Ascending aorta (tissue), 2 donors: ENCODE measurements at regions not wholly inside any gene's neighbourhood (a gene's known extent, or its start where the extent isn't known, plus 50 kb on each side); places are given as distances from the start of the nearest gene placed in this dataset.
"Not testable (repeated sequence)": the region's sequence is repeated elsewhere in the genome, so short reads cannot be mapped to it uniquely, and the experiment has no call there.

Experiments
- DNase-seq, 2 donors: peaks; one replicate each; pipeline ENCODE4 v3.0.0-alpha.2; 2019; ENCODE audit warnings: low spot score in 2 of 2
- H3K27ac ChIP-seq, 2 donors: fragments of 200-600 bp; sonication (generic); one replicate each; pipeline ENCODE4 v1.5.1; 2016 to 2017; ENCODE audit warnings: mild to moderate bottlenecking in 1 of 2
- H3K27me3 ChIP-seq: fragments of 200-600 bp; sonication (generic); one replicate; pipeline ENCODE4 v1.5.1; 2017
- H3K36me3 ChIP-seq, 2 donors: fragments of 200-600 bp; sonication (generic); one replicate each; pipeline ENCODE4 v1.5.1; 2016
- H3K4me1 ChIP-seq, 2 donors: fragments of 200-600 bp; sonication (generic); one replicate each; pipeline ENCODE4 v1.5.1; 2016 to 2017; ENCODE audit warnings: mild to moderate bottlenecking in 1 of 2
- H3K4me3 ChIP-seq, 2 donors: fragments of 200-600 bp; sonication (generic); one replicate each; pipeline ENCODE4 v1.5.1; 2016 to 2017; ENCODE audit warnings: mild to moderate bottlenecking in 1 of 2
- H3K9me3 ChIP-seq, 2 donors: fragments of 200-600 bp; sonication (generic); one replicate each; pipeline ENCODE4 v1.5.1; 2016
- intact Hi-C: fragments of 100-400 bp; cut with DNase I; formaldehyde crosslinking; loops from one replicate; pipeline ENCODE4 v1.15.1; 2023
- TF ChIP-seq, protein P1 (sequence below), 3 experiments: fragments of 200-600 bp in 2 of 3; fragments of 450-650 bp in 1 of 3; sonication (generic) in 2 of 3; IDR thresholded peaks; one replicate each; pipeline ENCODE4 v1.5.1; 2016 to 2019; ENCODE audit warnings: antibody characterized with exemption in 3 of 3, mild to moderate bottlenecking in 1 of 3, moderate library complexity in 1 of 3

DNA sequence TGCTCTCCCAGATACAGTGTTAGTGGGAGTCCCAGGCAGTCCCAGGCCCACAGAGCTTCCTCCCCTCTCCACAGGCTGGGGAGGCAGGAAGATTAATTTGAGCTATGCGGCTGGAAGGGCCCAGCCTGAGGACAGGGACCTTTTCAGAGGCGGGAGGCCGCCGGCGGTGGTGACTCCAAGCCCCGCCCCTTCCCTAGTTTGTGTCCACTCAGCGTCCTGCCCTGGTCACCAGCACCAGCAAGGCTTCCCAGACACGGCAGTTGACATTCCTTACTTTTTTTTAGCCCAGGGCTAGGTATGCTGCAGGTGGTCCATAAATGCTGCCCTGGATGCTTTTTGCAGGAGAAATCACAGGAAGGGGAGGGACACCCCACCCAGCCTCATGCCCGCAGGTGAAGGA is 67.7 kb upstream of the LRPAP1 start:
- Histone ChIP-seq H3K9me3 (no peaks in the 10 kb centered on the region), H3K27me3 (no peaks in the 10 kb centered on the region), H3K27ac (no peak overlapping the region), H3K36me3 (no peaks in the 10 kb centered on the region), H3K4me1 (no peaks in the 10 kb centered on the region), H3K4me3 (no peak overlapping the region)
- intact Hi-C loops = no loop called here
- TF ChIP-seq, protein P1, sequence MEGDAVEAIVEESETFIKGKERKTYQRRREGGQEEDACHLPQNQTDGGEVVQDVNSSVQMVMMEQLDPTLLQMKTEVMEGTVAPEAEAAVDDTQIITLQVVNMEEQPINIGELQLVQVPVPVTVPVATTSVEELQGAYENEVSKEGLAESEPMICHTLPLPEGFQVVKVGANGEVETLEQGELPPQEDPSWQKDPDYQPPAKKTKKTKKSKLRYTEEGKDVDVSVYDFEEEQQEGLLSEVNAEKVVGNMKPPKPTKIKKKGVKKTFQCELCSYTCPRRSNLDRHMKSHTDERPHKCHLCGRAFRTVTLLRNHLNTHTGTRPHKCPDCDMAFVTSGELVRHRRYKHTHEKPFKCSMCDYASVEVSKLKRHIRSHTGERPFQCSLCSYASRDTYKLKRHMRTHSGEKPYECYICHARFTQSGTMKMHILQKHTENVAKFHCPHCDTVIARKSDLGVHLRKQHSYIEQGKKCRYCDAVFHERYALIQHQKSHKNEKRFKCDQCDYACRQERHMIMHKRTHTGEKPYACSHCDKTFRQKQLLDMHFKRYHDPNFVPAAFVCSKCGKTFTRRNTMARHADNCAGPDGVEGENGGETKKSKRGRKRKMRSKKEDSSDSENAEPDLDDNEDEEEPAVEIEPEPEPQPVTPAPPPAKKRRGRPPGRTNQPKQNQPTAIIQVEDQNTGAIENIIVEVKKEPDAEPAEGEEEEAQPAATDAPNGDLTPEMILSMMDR (IDR thresholded peaks at IDR 0.05) = no peak
- DNase-seq = no peak

DNA sequence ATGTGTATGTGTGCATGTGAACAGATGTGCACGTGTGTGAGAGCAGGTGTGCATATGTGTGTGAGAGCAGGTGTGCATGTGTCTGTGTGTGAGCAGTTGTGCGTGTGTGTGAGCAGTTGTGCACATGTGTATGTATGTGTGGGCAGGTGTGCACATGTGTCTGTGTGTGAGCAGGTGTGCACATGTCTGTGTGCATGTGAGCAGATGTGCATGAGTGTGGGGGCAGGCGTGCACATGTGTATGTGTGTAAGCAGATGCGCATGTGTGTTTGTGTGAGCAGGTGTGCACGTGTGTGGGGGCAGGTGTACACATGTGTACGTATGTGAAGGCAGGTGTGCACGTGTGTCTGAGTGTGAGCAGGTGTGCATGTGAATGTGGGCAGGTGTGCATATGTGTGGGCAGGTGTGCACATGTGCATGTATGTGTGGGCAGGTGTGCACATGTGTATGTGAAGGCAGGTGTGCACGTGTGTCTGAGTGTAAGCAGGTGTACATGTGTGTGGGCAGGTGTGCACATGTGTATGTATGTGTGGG is 66.5 kb upstream of the LRPAP1 start:
- Histone ChIP-seq H3K27me3 (no peaks in the 10 kb centered on the region), H3K4me1 (no peaks in the 10 kb centered on the region), H3K9me3 (no peaks in the 10 kb centered on the region), H3K4me3 (no peak overlapping the region), H3K27ac (no peak overlapping the region), H3K36me3 (no peaks in the 10 kb centered on the region)
- no peak for DNase-seq
- TF ChIP-seq, protein P1 (IDR thresholded peaks at IDR 0.05) = no peak
- intact Hi-C loops = no loop called here

DNA sequence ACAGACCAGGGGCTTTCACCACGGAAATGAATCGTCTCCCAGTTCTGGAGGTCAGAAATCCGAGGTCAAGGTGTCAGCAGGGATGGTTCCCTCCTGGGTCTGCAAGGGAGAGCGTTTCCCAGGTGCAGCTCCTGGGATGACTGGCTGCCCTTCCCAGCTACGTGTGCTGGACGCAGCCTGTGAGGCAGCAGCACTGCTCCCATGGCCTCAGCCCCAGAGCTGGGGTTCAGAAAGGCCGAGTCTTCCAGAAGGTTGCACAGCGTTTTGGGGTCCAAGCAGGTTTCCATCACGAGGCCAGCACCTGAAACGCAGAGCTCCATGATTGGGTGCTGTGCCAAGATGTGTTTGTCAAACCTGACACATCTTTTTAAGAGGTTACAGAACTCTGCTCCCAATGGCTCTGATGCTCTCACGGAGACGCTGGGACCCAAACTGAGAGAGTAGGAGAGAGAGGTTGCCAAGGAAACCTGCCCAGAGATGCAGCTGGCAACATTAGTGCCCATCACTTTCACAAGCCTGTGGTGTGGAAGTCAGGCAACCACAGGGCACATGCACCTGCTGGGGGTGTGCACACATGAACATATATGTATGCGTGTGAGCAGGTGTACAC is 65.8 kb upstream of the LRPAP1 start:
- intact Hi-C loops, H3K27me3 ChIP-seq, H3K36me3 ChIP-seq, H3K4me1 ChIP-seq, H3K27ac ChIP-seq, H3K9me3 ChIP-seq, DNase-seq, H3K4me3 ChIP-seq: not testable (repeated sequence)

DNA sequence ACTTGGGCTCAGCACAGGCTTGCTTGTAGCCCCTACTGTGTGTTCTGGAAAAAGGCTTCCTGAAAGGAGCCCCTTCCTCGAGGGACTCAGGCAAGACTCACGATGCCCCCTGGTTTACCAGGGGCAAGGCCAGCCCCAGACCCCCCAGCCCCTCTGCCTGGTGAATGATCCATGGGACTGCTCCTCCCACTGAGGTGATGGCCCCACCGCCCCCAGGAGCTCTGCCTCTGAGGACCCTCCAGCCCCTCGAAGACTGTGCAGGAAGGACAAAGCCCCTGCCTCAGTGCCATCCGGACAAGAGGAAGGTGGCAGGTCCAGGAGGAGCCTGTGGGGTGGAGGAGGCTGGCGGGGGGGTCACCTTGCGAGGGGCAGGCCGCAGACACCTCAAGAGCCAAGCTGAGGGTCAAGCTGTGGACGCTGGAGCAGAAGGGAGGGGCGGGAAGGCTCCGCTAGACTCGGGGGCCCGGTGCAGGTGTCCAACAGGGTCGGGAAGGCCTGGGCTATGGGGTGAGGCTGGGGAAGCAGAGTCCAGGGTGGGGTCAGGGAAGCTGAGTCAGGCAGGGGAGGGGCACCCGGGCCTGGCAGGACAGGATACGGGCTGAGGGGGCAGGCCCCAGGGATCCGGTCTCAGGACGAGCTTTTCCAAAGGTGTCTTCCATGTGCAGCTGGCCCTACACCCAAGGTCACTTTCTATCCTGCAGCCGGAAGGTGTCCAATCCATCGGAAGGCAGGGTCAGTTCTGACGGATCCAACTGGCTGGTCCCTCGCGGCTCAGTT is 64.9 kb upstream of the LRPAP1 start:
- H3K4me1 ChIP-seq, intact Hi-C loops, H3K9me3 ChIP-seq, H3K27ac ChIP-seq, H3K4me3 ChIP-seq, DNase-seq, H3K27me3 ChIP-seq, H3K36me3 ChIP-seq: not testable (repeated sequence)

DNA sequence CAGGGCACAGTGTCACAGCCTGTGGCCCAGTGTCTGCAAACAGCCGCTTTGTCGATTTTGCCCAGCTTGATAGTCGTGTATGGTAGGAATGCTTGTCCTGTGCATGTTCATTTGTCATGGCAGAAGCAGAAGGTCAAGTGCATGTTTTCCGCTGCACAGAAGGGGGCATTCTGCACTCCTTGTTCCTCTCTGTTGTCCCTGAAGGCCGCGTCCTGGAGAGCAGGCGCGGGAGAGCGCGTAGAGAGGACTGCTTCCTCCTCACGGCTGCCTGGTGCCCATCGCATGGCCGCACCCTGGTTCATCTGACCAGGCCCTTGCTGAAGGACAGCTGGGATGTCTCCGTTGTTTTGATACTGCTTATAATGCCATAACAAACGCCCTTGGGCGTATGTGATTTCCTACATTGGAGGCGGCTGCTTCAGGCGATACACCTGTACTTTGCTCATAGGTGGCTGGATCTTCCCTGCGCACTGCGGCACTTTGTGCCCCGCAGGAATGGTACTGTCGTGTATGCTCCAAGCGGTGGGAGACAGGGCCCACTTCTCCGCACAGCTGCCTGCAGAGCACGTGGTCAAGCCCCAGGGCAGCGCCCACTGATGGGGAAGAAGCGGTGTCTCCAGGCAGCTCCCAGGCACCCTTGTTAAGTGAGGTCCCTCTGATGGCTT is 63.5 kb upstream of the LRPAP1 start:
- H3K36me3 ChIP-seq, H3K27me3 ChIP-seq, intact Hi-C loops, H3K4me3 ChIP-seq, DNase-seq, H3K9me3 ChIP-seq, H3K27ac ChIP-seq, H3K4me1 ChIP-seq: not testable (repeated sequence)

DNA sequence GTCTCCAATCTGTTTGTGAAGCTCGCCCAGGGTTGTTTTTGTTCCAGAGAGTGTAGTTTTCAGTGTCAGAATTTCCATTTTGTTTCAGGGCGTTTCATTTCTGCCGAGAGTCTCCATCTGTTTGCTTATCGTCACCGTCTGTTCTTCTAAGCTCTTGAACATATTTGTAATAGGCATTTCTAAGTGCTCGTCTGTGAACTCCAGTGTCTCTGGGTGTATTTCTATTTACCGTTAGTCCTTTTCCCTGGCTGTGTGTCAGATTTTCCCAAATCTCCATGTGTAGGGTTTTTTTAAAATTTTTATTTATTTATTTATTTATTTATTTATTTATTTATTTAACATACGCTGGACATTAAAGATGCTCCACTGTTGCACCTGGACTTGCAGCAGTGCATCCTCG is 62.5 kb upstream of the LRPAP1 start:
- H3K36me3 ChIP-seq, H3K27me3 ChIP-seq, H3K4me1 ChIP-seq, H3K9me3 ChIP-seq, H3K4me3 ChIP-seq, H3K27ac ChIP-seq, intact Hi-C loops, DNase-seq: not testable (repeated sequence)

DNA sequence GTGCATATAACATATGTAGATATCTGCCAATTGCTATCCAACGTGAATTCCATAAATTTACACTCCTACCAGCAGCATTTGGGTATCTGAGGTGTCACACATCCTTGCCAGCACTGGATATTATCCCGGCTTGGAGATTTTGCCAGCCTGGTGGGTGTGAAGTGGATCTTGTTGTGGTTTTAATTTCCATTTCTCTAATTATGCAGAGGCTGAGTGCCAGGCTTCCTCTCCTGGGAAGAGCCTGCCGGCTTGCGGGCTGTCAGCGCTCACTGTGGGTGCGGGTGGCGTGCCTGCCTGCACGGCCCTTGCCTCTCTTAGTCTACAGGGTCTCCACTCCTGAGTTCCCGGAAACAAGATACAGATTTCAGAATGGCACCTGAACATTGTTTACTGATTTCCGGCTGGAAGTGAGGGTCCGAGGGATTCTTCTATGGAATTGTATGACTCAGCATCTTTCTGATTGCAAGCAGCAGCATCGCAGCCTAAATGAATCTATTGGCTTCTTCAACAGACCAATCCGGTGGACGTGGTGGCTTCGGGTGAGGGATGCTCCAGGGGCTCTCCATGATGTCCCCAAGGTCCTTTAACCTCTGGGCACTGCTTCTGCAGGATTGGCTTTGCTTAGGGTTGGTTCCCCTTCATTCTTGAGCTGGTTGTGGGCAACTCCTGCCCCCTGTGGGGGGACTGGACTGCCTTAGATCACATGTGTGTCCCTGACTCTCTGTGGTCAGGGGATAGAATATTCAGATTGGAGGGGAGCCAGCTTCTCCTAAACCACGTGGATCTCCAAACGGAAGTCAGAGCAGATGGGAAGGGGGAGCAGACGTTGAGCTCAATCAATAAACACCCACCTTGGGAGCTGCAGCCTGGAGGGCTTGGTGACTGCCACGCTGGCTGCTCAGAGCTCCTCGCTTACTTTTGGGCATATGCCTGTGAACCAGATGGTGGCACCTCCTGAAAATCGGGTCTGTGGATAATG is 58.0 kb upstream of the LRPAP1 start:
- intact Hi-C loops, DNase-seq, H3K9me3 ChIP-seq, H3K36me3 ChIP-seq, H3K27me3 ChIP-seq, H3K4me3 ChIP-seq, H3K4me1 ChIP-seq, H3K27ac ChIP-seq: not testable (repeated sequence)

DNA sequence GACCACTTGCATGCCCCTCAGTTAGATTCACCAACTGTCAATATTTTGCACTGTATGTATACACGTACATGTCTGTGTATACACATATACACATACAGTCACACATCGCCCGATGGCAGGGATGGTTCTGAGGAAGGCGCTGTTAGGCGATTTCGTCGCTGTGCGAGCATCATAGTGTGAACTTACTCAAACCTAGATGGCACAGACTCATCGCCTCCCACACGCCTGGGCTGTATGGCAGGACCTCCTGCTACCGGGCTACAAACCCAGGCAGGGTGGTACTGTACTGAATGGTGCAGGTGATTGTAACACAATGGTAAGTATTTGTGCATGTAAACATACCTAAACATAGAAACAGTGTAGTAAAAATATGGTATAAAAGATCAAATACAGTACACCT is 57.2 kb upstream of the LRPAP1 start:
- intact Hi-C loops, H3K27ac ChIP-seq, H3K27me3 ChIP-seq, H3K9me3 ChIP-seq, H3K4me3 ChIP-seq, DNase-seq, H3K4me1 ChIP-seq, H3K36me3 ChIP-seq: not testable (repeated sequence)

DNA sequence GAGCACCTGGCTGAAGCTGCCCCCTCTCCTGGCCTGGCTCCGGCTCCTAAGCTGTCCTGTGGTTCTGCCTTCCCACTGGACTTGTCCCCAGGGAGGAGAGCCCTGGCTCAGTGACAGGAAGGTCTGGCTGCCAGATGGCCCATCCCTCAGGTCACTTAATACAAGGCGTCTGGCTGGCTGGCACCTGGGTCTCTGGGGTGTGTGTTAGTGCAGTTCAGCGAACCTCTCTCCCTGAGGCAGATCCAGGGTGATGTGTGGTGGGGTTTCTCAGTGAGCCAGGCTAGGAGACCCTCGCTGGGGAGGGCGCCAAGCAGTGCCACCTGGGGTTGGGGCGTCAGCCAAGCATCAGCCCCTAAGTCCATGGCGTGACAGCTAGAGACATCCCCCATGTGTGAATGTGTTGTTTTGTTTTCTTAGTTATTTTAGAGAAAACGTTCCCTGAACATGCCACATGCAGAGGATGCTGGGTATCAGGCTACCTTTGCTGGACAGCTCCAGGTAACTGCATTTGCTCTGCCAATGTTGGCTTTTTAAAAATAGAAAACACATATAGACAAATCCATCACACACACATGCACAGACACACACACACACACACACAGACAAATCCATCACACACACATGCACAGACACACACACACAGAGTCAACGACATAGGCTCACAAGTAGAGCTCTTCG is 56.4 kb upstream of the LRPAP1 start:
- H3K4me3 ChIP-seq, H3K36me3 ChIP-seq, H3K9me3 ChIP-seq, DNase-seq, intact Hi-C loops, H3K27me3 ChIP-seq, H3K27ac ChIP-seq, H3K4me1 ChIP-seq: not testable (repeated sequence)

DNA sequence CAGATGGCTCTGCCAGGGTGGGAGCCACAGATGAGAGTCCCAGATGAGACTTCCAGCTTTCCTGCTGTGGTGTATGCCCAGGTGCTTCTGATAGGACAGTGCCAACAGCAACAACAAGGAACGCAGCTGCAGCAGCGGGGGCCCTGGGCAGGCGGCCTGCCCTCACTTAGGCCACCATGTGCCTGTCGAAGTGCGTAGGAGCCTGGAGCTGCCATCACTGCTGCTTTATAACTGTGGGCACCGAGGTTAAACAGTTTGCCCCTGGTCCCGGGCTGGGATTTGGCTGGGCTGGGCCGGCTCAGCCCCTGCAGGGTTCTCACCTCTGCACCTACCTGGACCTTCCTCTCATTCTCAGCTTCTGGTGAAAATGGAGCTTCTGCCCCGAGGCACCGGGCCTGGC is 54.4 kb upstream of the LRPAP1 start:
- H3K9me3 ChIP-seq, H3K27me3 ChIP-seq, intact Hi-C loops, H3K27ac ChIP-seq, H3K4me1 ChIP-seq, H3K4me3 ChIP-seq, H3K36me3 ChIP-seq, DNase-seq: not testable (repeated sequence)

DNA sequence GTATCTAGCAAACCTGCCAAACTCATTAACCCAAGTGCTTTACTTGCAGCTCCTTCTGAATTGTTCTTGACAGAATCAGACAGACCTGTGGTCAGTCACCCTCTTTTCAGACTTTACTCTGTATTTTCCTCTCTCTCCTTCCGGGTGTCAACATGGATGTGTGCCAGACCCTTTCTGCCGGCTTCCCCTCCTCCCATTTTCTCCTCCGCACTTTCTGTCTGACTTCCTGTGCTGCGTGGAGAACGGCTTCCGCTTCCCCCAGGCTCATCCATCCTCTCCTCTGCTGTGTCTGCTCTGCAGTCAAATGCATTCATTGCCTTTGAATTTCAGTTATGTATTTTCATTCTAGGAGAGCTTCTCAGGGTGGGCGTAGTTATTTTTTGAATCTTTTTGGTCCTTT is 53.3 kb upstream of the LRPAP1 start:
- H3K36me3 ChIP-seq, H3K4me3 ChIP-seq, DNase-seq, H3K4me1 ChIP-seq, intact Hi-C loops, H3K9me3 ChIP-seq, H3K27ac ChIP-seq, H3K27me3 ChIP-seq: not testable (repeated sequence)
